ENCODE measurements at regions not wholly inside any gene's neighbourhood (a gene's known extent, or its start where the extent isn't known, plus 50 kb on each side); places are given as distances from the start of the nearest gene placed in this dataset.
"Not testable (repeated sequence)": the region's sequence is repeated elsewhere in the genome, so short reads cannot be mapped to it uniquely, and the experiment has no call there.

DNA sequence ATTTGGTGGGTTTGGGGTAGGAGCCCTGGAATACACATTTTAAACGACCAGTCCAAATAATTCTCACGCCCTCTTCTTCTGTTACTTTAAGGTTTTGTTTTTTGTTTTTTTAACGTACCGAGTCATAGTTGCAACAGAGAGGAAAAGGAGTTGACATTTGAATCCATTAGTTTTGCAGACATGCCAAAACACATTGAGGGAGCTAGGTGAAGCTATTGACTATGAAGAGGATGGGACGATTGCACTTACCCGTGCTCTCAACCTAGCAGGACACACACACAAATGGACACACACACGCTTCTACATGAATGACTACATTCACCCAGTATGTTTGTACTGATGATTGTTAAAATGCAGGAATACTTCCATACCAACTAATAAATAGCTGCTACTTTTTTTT, 54.3 kb upstream of the CIT start:
- no peak for DNase-seq (ENCODE audit: low read depth in 2 of 2)

DNA sequence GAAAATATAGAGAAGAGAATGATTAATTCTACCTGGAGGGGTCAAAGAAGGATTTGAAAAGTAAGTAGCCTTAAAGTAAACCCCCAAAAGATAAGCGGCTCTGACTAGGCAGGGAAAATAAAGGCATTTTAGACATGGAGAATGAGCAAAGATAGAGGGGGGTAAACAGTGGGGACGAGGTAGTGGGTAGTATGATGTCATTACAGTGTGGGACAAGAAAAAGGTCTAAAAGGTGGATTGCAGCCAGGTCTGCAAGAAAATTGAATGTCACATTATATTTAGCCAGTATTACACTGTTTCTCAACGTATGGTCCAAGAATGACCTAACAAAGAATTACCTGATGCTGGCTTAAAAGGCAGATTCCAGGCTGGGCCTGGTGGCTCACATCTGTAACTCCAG, 55.8 kb upstream of the CIT start:
- DNase-seq (ENCODE audit: low read depth in 2 of 2), result no peak

DNA sequence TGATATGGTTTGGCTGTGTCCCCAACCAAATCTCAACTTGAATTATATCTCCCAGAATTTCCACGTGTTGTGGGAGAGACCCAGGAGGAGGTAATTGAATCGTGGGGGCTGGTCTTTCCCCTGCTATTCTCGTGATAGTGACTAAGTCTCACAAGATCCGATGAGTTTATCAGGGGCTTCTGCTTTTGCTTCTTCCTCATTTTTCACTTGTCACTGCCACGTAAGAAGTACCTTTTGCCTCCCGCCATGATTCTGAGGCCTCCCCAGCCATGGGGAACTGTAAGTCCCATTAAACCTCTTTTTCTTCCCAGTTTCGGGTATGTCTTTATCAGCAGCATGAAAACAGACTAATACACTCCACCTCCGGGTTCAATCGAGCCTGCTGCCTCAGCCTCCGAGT, 54.3 kb upstream of the BICDL1 start:
- DNase-seq (ENCODE audit: low read depth in 2 of 2), result not testable (repeated sequence)

DNA sequence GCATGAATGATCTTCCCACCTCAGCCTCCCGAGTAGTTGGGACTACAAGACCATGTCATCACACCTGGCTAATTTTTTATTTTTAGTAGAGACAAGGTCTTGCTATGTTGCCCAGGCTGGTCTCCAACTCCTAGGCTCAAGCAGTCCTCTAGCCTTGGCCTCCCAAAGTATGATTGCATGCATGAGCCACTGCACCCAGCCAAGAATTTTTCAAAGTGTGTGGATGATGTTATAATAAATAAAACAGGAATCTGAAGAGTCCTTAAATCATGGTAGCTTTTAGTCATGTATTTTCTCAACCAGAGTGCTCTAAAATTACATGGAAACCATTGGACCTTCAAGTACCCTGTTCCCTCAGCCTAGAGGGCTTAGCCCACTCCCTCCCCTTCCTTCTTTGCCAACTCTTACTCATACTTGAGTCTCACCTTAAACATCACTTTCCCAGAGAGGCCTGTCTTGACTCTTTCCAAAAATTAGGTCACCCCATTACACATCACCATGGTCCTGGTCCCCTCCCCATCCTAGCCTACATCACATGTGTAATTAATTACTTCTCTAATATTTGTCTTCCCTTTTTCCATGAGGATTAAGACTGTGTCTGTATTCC, 52.2 kb upstream of the BICDL1 start:
- DNase-seq (ENCODE audit: low read depth in 2 of 2), result no peak

DNA sequence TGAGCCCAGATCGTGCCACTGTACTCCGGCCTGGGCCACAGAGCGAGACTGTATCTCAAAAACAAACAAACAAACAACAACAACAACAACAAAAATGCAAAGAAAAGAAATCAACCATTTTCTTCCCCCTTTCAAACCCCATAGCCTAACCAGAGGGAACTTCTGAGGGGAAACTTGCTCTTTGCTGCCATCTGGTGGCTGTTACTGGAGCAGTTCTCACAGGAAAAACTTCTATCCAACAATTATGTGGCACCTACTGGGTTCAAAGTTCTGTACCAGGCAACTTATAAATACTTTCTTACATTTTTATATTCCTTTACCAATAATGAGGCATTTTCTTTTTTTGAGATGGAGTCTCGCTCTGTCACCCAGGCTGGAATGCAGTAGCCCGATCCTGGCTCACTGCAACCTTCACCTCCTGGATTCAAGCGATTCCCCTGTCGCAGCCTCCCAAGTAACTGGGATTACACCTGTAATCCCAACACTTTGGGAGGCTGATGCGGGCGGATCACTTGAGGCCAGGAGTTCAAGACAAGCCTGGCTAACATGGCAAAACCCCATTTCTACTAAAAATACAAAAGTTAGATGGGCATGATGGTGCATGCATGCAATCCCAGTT, 50.9 kb upstream of the BICDL1 start:
- DNase-seq (ENCODE audit: low read depth in 2 of 2), result peak; percentile 8 to 9

All from fibroblast of skin of left biceps (primary cell).